ENCODE measurements at regions not wholly inside any gene's neighbourhood (a gene's known extent, or its start where the extent isn't known, plus 50 kb on each side); places are given as distances from the start of the nearest gene placed in this dataset.

DNA sequence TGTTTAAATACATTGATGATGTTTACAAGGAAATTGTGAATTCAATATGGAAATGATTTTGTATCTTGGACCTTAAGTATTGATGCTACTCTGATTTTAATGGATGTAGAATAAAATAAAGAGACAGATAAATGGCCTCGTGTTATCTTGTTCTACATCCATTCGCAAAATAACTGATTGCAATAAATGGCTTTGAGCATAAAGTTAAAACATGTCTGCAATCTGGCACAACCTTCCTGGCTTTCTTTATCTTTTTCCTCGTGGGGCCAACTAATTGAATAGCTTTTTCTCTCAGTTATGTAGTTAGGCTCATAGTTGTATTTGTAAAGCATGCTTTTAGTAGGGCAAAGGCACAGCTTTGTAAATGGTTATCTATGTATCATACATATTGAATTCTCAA, 691.4 kb downstream of the CDH8 start:
- H3K27me3 Mint-ChIP-seq (ENCODE audit: insufficient read depth) = no peaks in the 10 kb centered on the region
- H3K27ac Mint-ChIP-seq = no peak overlapping the region
- TF ChIP-seq, protein P1, sequence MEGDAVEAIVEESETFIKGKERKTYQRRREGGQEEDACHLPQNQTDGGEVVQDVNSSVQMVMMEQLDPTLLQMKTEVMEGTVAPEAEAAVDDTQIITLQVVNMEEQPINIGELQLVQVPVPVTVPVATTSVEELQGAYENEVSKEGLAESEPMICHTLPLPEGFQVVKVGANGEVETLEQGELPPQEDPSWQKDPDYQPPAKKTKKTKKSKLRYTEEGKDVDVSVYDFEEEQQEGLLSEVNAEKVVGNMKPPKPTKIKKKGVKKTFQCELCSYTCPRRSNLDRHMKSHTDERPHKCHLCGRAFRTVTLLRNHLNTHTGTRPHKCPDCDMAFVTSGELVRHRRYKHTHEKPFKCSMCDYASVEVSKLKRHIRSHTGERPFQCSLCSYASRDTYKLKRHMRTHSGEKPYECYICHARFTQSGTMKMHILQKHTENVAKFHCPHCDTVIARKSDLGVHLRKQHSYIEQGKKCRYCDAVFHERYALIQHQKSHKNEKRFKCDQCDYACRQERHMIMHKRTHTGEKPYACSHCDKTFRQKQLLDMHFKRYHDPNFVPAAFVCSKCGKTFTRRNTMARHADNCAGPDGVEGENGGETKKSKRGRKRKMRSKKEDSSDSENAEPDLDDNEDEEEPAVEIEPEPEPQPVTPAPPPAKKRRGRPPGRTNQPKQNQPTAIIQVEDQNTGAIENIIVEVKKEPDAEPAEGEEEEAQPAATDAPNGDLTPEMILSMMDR (IDR thresholded peaks at IDR 0.05) = no peak
- peaks cover 33% of the 10 kb centered on the region for H3K9me3 Mint-ChIP-seq
- no peaks in the 10 kb centered on the region for H3K4me1 Mint-ChIP-seq (ENCODE audit: low read depth)
- H3K36me3 Mint-ChIP-seq (ENCODE audit: low read depth) = no peaks in the 10 kb centered on the region
- no peak overlapping the region for H3K4me3 Mint-ChIP-seq
- DNase-seq = no peak

DNA sequence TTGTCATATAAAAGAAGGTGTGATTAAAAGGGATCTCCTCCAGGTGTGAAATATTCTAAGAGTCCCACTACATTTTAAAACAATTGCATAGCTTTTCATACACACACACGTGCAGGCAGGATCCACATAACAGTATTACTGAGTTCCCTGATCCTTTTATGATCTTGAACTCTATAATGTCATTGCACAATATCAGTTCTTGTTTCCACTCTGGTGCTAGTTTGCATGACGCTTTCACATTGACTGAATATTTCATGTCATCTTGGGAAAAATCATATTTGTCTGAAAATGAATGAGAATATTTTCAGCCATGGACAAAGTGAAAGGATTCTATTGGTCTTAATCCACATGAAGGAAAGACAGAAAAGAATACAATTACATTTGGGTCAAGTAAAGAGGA, 703.8 kb downstream of the CDH8 start:
- Mint-ChIP-seq H3K27me3 (ENCODE audit: insufficient read depth) (no peaks in the 10 kb centered on the region), H3K4me1 (ENCODE audit: low read depth) (no peaks in the 10 kb centered on the region), H3K27ac (no peak overlapping the region), H3K4me3 (no peak overlapping the region), H3K9me3 (peaks cover 39% of the 10 kb centered on the region), H3K36me3 (ENCODE audit: low read depth) (no peaks in the 10 kb centered on the region; the same call in 1 of the 2 replicates)
- TF ChIP-seq, protein P1 (IDR thresholded peaks at IDR 0.05) = no peak
- no peak for DNase-seq

DNA sequence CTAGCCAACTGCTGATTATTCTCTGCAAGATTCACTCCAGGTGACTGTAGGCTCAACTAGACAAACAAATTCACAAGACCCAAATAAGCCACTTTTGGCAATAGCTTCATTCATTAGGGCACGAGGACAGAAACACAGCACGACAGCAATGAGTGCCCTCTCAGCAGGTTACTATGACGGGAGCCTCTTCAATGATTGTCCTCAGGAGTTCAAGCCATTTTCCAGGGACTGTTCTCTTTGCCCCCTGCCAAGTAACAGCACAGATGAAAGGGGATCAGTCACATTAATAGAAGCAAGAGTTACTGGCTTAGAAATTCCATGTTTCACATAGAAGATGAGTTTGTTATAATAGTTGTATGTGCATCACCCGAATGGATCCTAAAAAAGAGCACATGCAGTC, 712.2 kb downstream of the CDH8 start:
- TF ChIP-seq, protein P1 (IDR thresholded peaks at IDR 0.05) = no peak
- no peaks in the 10 kb centered on the region for H3K4me1 Mint-ChIP-seq (ENCODE audit: low read depth)
- H3K36me3 Mint-ChIP-seq (ENCODE audit: low read depth) = no peaks in the 10 kb centered on the region; the same call in 1 of the 2 replicates
- DNase-seq = no peak
- H3K27ac Mint-ChIP-seq = no peak overlapping the region
- peaks cover 24% of the 10 kb centered on the region for H3K9me3 Mint-ChIP-seq
- H3K4me3 Mint-ChIP-seq = no peak overlapping the region
- no peaks in the 10 kb centered on the region for H3K27me3 Mint-ChIP-seq (ENCODE audit: insufficient read depth)

DNA sequence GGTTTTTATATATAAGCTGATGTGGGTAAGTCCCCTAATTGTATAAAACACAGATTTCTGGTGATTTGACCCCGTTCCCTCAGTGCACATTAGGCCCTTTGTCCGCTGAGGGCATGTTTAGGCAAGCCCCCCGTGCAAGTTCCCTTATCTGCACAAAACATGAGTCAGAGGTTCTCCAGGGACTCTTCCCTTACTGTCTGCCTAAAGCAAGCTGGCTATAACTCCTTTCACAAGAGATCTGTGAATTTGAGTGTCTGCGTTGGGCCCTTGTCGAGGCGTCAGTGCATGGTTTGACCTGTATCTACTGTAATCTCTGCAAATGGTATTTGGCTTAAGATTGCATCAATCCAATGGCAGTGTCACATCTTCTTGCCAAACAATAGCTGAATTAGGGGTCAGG, 712.8 kb downstream of the CDH8 start:
- Mint-ChIP-seq H3K27ac (no peak overlapping the region), H3K4me3 (no peak overlapping the region), H3K4me1 (ENCODE audit: low read depth) (no peaks in the 10 kb centered on the region), H3K9me3 (peaks cover 28% of the 10 kb centered on the region), H3K27me3 (ENCODE audit: insufficient read depth) (no peaks in the 10 kb centered on the region), H3K36me3 (ENCODE audit: low read depth) (no peaks in the 10 kb centered on the region; the same call in 1 of the 2 replicates)
- TF ChIP-seq, protein P1 (IDR thresholded peaks at IDR 0.05) = no peak
- no peak for DNase-seq

DNA sequence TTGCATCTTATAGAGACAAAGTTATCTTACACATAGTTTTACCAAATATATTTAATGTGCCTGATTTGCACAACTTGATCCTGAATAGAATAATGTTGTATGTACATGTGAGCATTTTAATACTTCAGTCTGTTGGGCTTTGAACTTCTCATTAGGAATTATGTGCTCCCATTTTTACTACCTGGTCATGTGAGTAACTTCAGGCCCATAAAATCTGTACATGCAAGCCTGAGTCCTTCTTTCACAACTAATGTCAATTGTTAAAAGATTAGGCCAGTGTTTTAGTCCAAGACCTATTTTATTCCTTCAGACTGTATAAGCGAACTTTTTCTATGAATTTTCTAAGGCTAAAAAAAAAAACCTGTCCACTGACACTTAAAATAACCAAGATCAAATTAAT, 715.4 kb downstream of the CDH8 start:
- TF ChIP-seq, protein P1 (IDR thresholded peaks at IDR 0.05) = no peak
- no peaks in the 10 kb centered on the region for H3K27me3 Mint-ChIP-seq (ENCODE audit: insufficient read depth)
- no peaks in the 10 kb centered on the region for H3K36me3 Mint-ChIP-seq (ENCODE audit: low read depth)
- H3K9me3 Mint-ChIP-seq = peaks cover 37% of the 10 kb centered on the region
- H3K4me3 Mint-ChIP-seq = no peak overlapping the region
- H3K27ac Mint-ChIP-seq = no peak overlapping the region
- DNase-seq = no peak
- H3K4me1 Mint-ChIP-seq (ENCODE audit: low read depth) = no peaks in the 10 kb centered on the region

DNA sequence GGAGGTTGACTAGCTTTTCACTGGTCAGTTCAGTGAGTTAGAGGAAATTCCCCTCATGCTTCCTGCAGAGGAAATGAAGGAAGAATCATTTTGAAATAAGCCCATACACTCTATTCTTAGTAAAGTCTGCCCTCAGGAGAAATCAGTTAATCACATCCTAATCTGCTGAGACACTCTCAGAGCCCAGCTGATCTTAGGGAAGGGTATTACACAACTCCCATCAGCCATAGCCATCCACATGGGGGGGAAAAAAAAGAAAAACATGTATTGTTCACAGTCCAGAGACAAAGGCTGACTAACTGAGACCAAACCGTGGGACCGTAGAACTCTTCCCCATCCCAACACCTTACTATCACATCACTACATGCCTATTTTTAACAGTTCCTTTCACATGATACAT, 722.3 kb downstream of the CDH8 start:
- Mint-ChIP-seq H3K36me3 (ENCODE audit: low read depth) (peaks cover 4% of the 10 kb centered on the region; the same call in 1 of the 2 replicates), H3K4me3 (no peak overlapping the region), H3K27ac (no peak overlapping the region), H3K4me1 (ENCODE audit: low read depth) (no peaks in the 10 kb centered on the region), H3K27me3 (ENCODE audit: insufficient read depth) (no peaks in the 10 kb centered on the region), H3K9me3 (peaks cover 37% of the 10 kb centered on the region)
- TF ChIP-seq, protein P1 (IDR thresholded peaks at IDR 0.05) = no peak
- DNase-seq = no peak
